GM19035 (cell line): ENCODE measurements at regions not wholly inside any gene's neighbourhood (a gene's known extent, or its start where the extent isn't known, plus 50 kb on each side); places are given as distances from the start of the nearest gene placed in this dataset.
"Not testable (repeated sequence)": the region's sequence is repeated elsewhere in the genome, so short reads cannot be mapped to it uniquely, and the experiment has no call there.

Experiments
- ATAC-seq: cut with Tn5 transposase; IDR thresholded peaks from one replicate; pipeline ENCODE4 v1.9.1; 2021; ENCODE audit not compliant: unreplicated experiment

GRCh38 chr13:61989978-61990377 lies 574.3 kb upstream of the PCDH20 start:
- ATAC-seq, result no peak

GRCh38 chr13:61988810-61989209 lies 573.2 kb upstream of the PCDH20 start:
- ATAC-seq, result no peak

GRCh38 chr13:61975001-61975400 lies 559.4 kb upstream of the PCDH20 start:
- no peak for ATAC-seq

GRCh38 chr13:61965756-61966155 lies 550.1 kb upstream of the PCDH20 start:
- ATAC-seq, result no peak

GRCh38 chr13:61960981-61961380 lies 545.3 kb upstream of the PCDH20 start:
- no peak for ATAC-seq

GRCh38 chr13:61954092-61954491 lies 538.4 kb upstream of the PCDH20 start:
- ATAC-seq, result no peak

GRCh38 chr13:61950828-61951227 lies 535.2 kb upstream of the PCDH20 start:
- ATAC-seq, result no peak

GRCh38 chr13:61944329-61944929 lies 528.8 kb upstream of the PCDH20 start:
- no peak for ATAC-seq

- ATAC-seq, result no peak
Observed at GRCh38 chr13:61935710-61936109, 520.1 kb upstream of the PCDH20 start.

- ATAC-seq, result no peak
Observed at GRCh38 chr13:61927648-61928047, 512.0 kb upstream of the PCDH20 start.

GRCh38 chr13:61918841-61919240 lies 503.2 kb upstream of the PCDH20 start:
- no peak for ATAC-seq

GRCh38 chr13:61916483-61916882 lies 500.8 kb upstream of the PCDH20 start:
- no peak for ATAC-seq

GRCh38 chr13:61913183-61913582 lies 497.5 kb upstream of the PCDH20 start:
- no peak for ATAC-seq

GRCh38 chr13:61908906-61909615 lies 493.4 kb upstream of the PCDH20 start:
- no peak for ATAC-seq

- ATAC-seq, result no peak
Observed at GRCh38 chr13:61905054-61905453, 489.4 kb upstream of the PCDH20 start.

- ATAC-seq, result no peak
Observed at GRCh38 chr13:61901946-61902541, 486.4 kb upstream of the PCDH20 start.

GRCh38 chr13:61900033-61900432 lies 484.4 kb upstream of the PCDH20 start:
- ATAC-seq, result no peak

- ATAC-seq, result no peak
Observed at GRCh38 chr13:61898207-61898606, 482.6 kb upstream of the PCDH20 start.

GRCh38 chr13:61891401-61891800 lies 475.8 kb upstream of the PCDH20 start:
- ATAC-seq, result no peak

GRCh38 chr13:61884830-61885229 lies 469.2 kb upstream of the PCDH20 start:
- no peak for ATAC-seq

- ATAC-seq, result peak; percentile 79
Observed at GRCh38 chr13:61880578-61881283, 465.1 kb upstream of the PCDH20 start.

- not testable (repeated sequence) for ATAC-seq
Observed at GRCh38 chr13:61878565-61878964, 462.9 kb upstream of the PCDH20 start.
